ENCODE measurements at regions not wholly inside any gene's neighbourhood (a gene's known extent, or its start where the extent isn't known, plus 50 kb on each side); places are given as distances from the start of the nearest gene placed in this dataset.

- no peak for TF ChIP-seq EZH2 (IDR thresholded peaks at IDR 0.05; ENCODE audit: low read length)
- TF ChIP-seq, protein P1, sequence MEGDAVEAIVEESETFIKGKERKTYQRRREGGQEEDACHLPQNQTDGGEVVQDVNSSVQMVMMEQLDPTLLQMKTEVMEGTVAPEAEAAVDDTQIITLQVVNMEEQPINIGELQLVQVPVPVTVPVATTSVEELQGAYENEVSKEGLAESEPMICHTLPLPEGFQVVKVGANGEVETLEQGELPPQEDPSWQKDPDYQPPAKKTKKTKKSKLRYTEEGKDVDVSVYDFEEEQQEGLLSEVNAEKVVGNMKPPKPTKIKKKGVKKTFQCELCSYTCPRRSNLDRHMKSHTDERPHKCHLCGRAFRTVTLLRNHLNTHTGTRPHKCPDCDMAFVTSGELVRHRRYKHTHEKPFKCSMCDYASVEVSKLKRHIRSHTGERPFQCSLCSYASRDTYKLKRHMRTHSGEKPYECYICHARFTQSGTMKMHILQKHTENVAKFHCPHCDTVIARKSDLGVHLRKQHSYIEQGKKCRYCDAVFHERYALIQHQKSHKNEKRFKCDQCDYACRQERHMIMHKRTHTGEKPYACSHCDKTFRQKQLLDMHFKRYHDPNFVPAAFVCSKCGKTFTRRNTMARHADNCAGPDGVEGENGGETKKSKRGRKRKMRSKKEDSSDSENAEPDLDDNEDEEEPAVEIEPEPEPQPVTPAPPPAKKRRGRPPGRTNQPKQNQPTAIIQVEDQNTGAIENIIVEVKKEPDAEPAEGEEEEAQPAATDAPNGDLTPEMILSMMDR (optimal IDR thresholded peaks at IDR 0.05 in 1 of 3, IDR thresholded peaks at IDR 0.05 in 1 of 3, conservative IDR thresholded peaks at IDR 0.05 in 1 of 3; ENCODE audit: extremely low read depth in 1 of 3, insufficient read depth in 2 of 3, low read length in 3 of 3) = no peak
These were observed 290.3 kb downstream of the ADAMTS20 start for GRCh38 chr12:43261701-43262100.

Data from keratinocyte (primary cell).